Gastroesophageal sphincter (tissue), 3 donors: ENCODE measurements at regions not wholly inside any gene's neighbourhood (a gene's known extent, or its start where the extent isn't known, plus 50 kb on each side); places are given as distances from the start of the nearest gene placed in this dataset.

Source experiments
- CTCF ChIP-seq, 4 experiments: fragments of 200-600 bp in 2 of 4; fragments of 450-650 bp in 2 of 4; sonication (generic) in 1 of 4; IDR thresholded peaks; one replicate each; pipeline ENCODE4 v1.5.1; 2017 to 2019; ENCODE audit warnings: antibody characterized with exemption in 4 of 4, mild to moderate bottlenecking in 2 of 4, moderate library complexity in 2 of 4
- POLR2A ChIP-seq, 2 donors: fragments of 450-650 bp; IDR thresholded peaks; one replicate each; pipeline ENCODE4 v1.6.1; 2017; ENCODE audit warnings: antibody characterized with exemption in 2 of 2, mild to moderate bottlenecking in 2 of 2, moderate library complexity in 1 of 2
- POLR2AphosphoS5 ChIP-seq: sonication (generic); formaldehyde crosslinking; IDR thresholded peaks from one replicate; pipeline ENCODE4 v1.6.1; 2017; ENCODE audit warnings: antibody characterized with exemption

DNA sequence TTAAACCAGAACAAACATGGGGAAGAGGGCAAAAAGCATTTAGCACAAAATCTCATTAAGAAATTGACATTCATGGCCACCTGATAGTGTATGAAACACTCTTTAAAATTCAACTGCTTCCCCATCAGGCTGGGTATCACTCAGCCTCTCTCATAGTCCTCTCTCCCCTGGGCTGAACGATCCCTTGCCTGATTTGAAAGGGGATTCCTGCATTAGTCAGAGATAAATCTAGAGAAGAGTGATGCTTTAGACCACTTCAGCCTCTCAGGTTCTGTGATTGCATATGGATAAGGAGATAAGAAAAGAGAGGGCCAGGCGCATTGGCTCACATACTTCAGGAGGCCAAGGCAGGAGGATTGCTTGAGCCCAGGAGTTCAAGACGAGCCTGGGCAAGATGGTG is 280.0 kb downstream of the SOX9 start:
- TF ChIP-seq CTCF (IDR thresholded peaks at IDR 0.05) (no peak), POLR2AphosphoS5 (no peak), POLR2A (IDR thresholded peaks at IDR 0.05) (no peak)
